Panc1 (cell line): ENCODE measurements at regions not wholly inside any gene's neighbourhood (a gene's known extent, or its start where the extent isn't known, plus 50 kb on each side); places are given as distances from the start of the nearest gene placed in this dataset.

Experiments used
- ATAC-seq: fragments of 200-7000 bp; cut with Tn5 transposase; 2 replicates; pipeline ENCODE4 v1.9.1; 2020; ENCODE audit warnings: mild to moderate bottlenecking, moderate library complexity
- BruUV-seq: library from RNA; stranded (reverse); fragments of 400-500 nt; replicated peaks from 2 replicates; lab custom pipeline; 2021; lab: Mats Ljungman, UMichigan
- CTCF ChIA-PET: fragments of 300-600 bp; sonication (Branson Sonifier 250); formaldehyde crosslinking; loops from one replicate; lab custom pipeline; 2022; ENCODE audit warnings: antibody characterized with exemption; lab: Charles Lee
- POLR2A ChIA-PET: fragments of 300-600 bp; sonication (Branson Sonifier 250); formaldehyde crosslinking; loops from one replicate; lab custom pipeline; 2022; ENCODE audit warnings: antibody characterized with exemption; lab: Charles Lee
- DNase-seq: peaks from one replicate; pipeline ENCODE4 v3.0.0-alpha.2; 2010; ENCODE audit warnings: low read depth, low spot score
- H3K27ac ChIP-seq: 2 replicates; pipeline ENCODE4 v1.5.1; 2011; ENCODE audit warnings: mild to moderate bottlenecking, low read length, inconsistent platforms
- H3K27me3 ChIP-seq: fragments of 200-500 bp; sonication (Bioruptor generic); 2 replicates; pipeline ENCODE4 v1.6.0; 2014; ENCODE audit warnings: low read length, inconsistent platforms; ENCODE audit not compliant: control insufficient read depth, insufficient read depth
- H3K36me3 ChIP-seq: fragments of 200-500 bp; sonication (Bioruptor generic); 2 replicates; pipeline ENCODE4 v1.5.1; 2014; ENCODE audit warnings: inconsistent platforms, mild to moderate bottlenecking, low read length, moderate library complexity; ENCODE audit not compliant: control insufficient read depth, insufficient read depth
- H3K4me1 ChIP-seq: 2 replicates; pipeline ENCODE4 v1.5.1; 2011; ENCODE audit warnings: inconsistent platforms, mild to moderate bottlenecking, low read length, moderate library complexity; ENCODE audit not compliant: control insufficient read depth, insufficient read depth
- H3K4me3 ChIP-seq, 2 experiments: 2 replicates each; pipeline ENCODE4 v1.5.1; 2011 to 2012; ENCODE audit warnings: low read depth in 2 of 2, low read length in 2 of 2, mild to moderate bottlenecking in 2 of 2, inconsistent platforms in 1 of 2, moderate library complexity in 1 of 2
- H3K9me3 ChIP-seq: fragments of 200-500 bp; sonication (Bioruptor generic); 2 replicates; pipeline ENCODE4 v1.5.1; 2014; ENCODE audit warnings: low read depth, mild to moderate bottlenecking, inconsistent platforms, low read length, moderate library complexity; ENCODE audit not compliant: control insufficient read depth, insufficient read depth
- CTCF ChIP-seq: fragments of 450-650 bp; IDR thresholded peaks from 2 replicates; pipeline ENCODE4 v1.5.1; 2017; ENCODE audit warnings: mild to moderate bottlenecking
- POLR2AphosphoS5 ChIP-seq: IDR thresholded peaks from 2 replicates; pipeline ENCODE4 v1.6.1; 2012; ENCODE audit warnings: mild to moderate bottlenecking, low read depth, low read length, moderate library complexity
- REST ChIP-seq, 2 experiments: IDR thresholded peaks; 2 replicates each; pipeline ENCODE4 v1.6.1; 2011 to 2012; ENCODE audit warnings: low read depth in 2 of 2, control low read depth in 1 of 2, low read length in 1 of 2, mild to moderate bottlenecking in 1 of 2, moderate library complexity in 1 of 2; ENCODE audit not compliant: insufficient read depth in 1 of 2
- SIN3A ChIP-seq: IDR thresholded peaks from 2 replicates; pipeline ENCODE4 v1.6.1; 2012; ENCODE audit warnings: low read depth, mild to moderate bottlenecking, low read length, moderate library complexity, borderline replicate concordance; ENCODE audit not compliant: insufficient read depth
- TCF7L2 ChIP-seq: IDR thresholded peaks from 2 replicates; pipeline ENCODE4 v1.6.1; 2011; ENCODE audit warnings: mild to moderate bottlenecking, low read depth, low read length, inconsistent platforms
- in situ Hi-C: cut with HindIII; loops from 2 replicates; pipeline ENCODE4 v1.10.0; 2016; ENCODE audit warnings: low sequenced_read_pairs, low pct_unique_long_range_greater_than_20kb
- intact Hi-C: fragments of 100-400 bp; cut with micrococcal nuclease; formaldehyde crosslinking; loops from one replicate; pipeline ENCODE4 v1.10.0; 2022; ENCODE audit not compliant: unreplicated experiment

DNA sequence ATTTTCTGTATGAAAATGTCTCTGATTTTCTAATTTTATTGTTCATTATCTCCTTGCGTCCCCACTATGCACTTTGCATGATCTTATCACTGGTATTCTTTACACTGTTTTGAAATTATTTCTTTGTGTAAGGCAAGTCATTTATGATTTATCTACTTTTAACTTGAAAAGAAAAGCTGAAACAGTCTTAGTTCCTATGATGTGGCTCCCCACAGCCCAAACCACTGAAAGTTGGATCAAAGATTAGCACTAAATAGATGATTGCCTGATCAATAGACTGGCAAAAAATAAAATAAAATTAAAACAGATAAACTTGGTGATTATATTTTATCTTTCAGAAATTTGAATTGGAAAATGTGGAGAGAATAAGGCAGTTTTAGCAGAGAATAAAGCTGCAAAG lies 1101.9 kb downstream of the PCDH9 start:
- TF ChIP-seq TCF7L2 (no peak), CTCF (no peak)
- ATAC-seq, result no peak
- Histone ChIP-seq H3K9me3 (no peaks in the 10 kb centered on the region), H3K4me1 (no peaks in the 10 kb centered on the region), H3K36me3 (no peaks in the 10 kb centered on the region), H3K4me3 (no peak overlapping the region), H3K27me3 (no peaks in the 10 kb centered on the region), H3K27ac (no peak overlapping the region)
- no TSS peak for BruUV-seq
- in situ Hi-C loops (no loop called here), intact Hi-C loops (no loop called here)
- POLR2A ChIA-PET, result interaction anchor here (0.6 kb wide), 1 partner anchor 290 kb away, joined by 4 read pairs; no protein-coding TSS in a partner anchor
- no peak for DNase-seq
- CTCF ChIA-PET, result no interaction called here

DNA sequence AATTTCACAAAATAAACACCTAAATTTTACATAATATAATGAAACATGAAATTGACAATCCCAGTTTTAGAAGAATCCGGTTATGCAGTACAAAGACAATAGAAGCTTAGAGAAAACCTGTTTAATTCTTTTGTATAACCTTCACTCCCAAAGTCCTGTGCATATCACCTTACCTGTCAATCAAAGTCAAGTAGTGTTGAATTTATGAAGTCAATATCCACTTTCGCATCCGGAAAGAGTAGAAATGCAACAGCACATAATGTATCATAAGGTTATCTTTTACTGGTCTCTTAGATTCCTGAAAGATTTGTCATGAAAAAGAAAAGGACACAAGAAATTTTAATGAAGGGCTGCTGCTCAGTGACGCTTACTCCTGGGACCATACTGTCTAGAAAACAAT lies 1112.6 kb downstream of the PCDH9 start:
- ATAC-seq (no peak), DNase-seq (no peak)
- no peak for TF ChIP-seq SIN3A
- TF ChIP-seq POLR2AphosphoS5, result no peak
- TF ChIP-seq CTCF, result no peak
- Histone ChIP-seq H3K4me3 (no peak overlapping the region), H3K36me3 (no peaks in the 10 kb centered on the region), H3K27ac (no peak overlapping the region), H3K9me3 (no peaks in the 10 kb centered on the region), H3K27me3 (no peaks in the 10 kb centered on the region), H3K4me1 (no peaks in the 10 kb centered on the region)
- no TSS peak for BruUV-seq
- in situ Hi-C loops, result no loop called here
- ChIA-PET POLR2A (no interaction called here), CTCF (no interaction called here)
- intact Hi-C loops, result no loop called here

GRCh38 chr13:66113882-66114526 lies 1116.1 kb downstream of the PCDH9 start:
- ATAC-seq, result no peak
- TF ChIP-seq CTCF (no peak), TCF7L2 (no peak), SIN3A (no peak), REST (IDR thresholded peaks at IDR 0.05; ENCODE audit: insufficient read depth in 1 of 2, low read depth in 2 of 2, low read length in 1 of 2) (no peak), POLR2AphosphoS5 (no peak)
- no peaks in the 10 kb centered on the region for H3K27me3 ChIP-seq
- in situ Hi-C loops (no loop called here), intact Hi-C loops (no loop called here)
- no peaks in the 10 kb centered on the region for H3K4me1 ChIP-seq
- H3K36me3 ChIP-seq, result no peaks in the 10 kb centered on the region
- POLR2A ChIA-PET, result no interaction called here
- CTCF ChIA-PET, result no interaction called here
- H3K9me3 ChIP-seq, result no peaks in the 10 kb centered on the region
- no peak overlapping the region for H3K4me3 ChIP-seq
- no peak overlapping the region for H3K27ac ChIP-seq
- DNase-seq, result no peak
- BruUV-seq, result no TSS peak
